ENCODE measurements at regions not wholly inside any gene's neighbourhood (a gene's known extent, or its start where the extent isn't known, plus 50 kb on each side); places are given as distances from the start of the nearest gene placed in this dataset.
"Not testable (repeated sequence)": the region's sequence is repeated elsewhere in the genome, so short reads cannot be mapped to it uniquely, and the experiment has no call there.

- DNase-seq, result not testable (repeated sequence)
Measured at GRCh38 chr7:51389216-51389812, 72.7 kb upstream of the COBL start.

GRCh38 chr7:51388241-51388640, 71.6 kb upstream of the COBL start:
- DNase-seq, result not testable (repeated sequence)

GRCh38 chr7:51386806-51387568, 70.4 kb upstream of the COBL start:
- not testable (repeated sequence) for DNase-seq

- DNase-seq, result not testable (repeated sequence)
Measured at GRCh38 chr7:51386184-51386583, 69.6 kb upstream of the COBL start.

GRCh38 chr7:51382243-51382642, 65.6 kb upstream of the COBL start:
- not testable (repeated sequence) for DNase-seq

- DNase-seq, result no peak
Measured at GRCh38 chr7:51376420-51377092, 59.9 kb upstream of the COBL start.

- DNase-seq, result no peak
Measured at GRCh38 chr7:51374936-51375335, 58.3 kb upstream of the COBL start.

- not testable (repeated sequence) for DNase-seq
Measured at GRCh38 chr7:51373607-51374006, 57.0 kb upstream of the COBL start.

- DNase-seq, result peak in 1 of 58 donors; percentile 2
Measured at GRCh38 chr7:51369746-51370145, 53.1 kb upstream of the COBL start.

GRCh38 chr7:51369228-51369627, 52.6 kb upstream of the COBL start:
- not testable (repeated sequence) for DNase-seq

GRCh38 chr7:51368334-51368733, 51.7 kb upstream of the COBL start:
- no peak for DNase-seq

- DNase-seq, result no peak
Measured at GRCh38 chr7:51367614-51367968, 51.0 kb upstream of the COBL start.

- peak in 46 of 58 donors; percentile 6 to 85 (median 36) for DNase-seq
Measured at GRCh38 chr7:51366930-51367613, 50.5 kb upstream of the COBL start.
